ENCODE measurements at regions not wholly inside any gene's neighbourhood (a gene's known extent, or its start where the extent isn't known, plus 50 kb on each side); places are given as distances from the start of the nearest gene placed in this dataset.

GRCh38 chr6:115319823-115320222 is 740.9 kb downstream of the FRK start:
- TF ChIP-seq POLR2AphosphoS5 (IDR thresholded peaks at IDR 0.05; ENCODE audit: insufficient read depth, low read depth, low read length) (no peak), GATA2 (IDR thresholded peaks at IDR 0.05; ENCODE audit: insufficient read depth, insufficient read length, low read depth, low read length) (no peak), EZH2 (IDR thresholded peaks at IDR 0.05; ENCODE audit: borderline replicate concordance, low read depth, low read length, severe bottlenecking) (no peak)
- TF ChIP-seq, protein P1, sequence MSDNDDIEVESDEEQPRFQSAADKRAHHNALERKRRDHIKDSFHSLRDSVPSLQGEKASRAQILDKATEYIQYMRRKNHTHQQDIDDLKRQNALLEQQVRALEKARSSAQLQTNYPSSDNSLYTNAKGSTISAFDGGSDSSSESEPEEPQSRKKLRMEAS (IDR thresholded peaks at IDR 0.05; ENCODE audit: insufficient read depth, insufficient read length), result no peak
- TF ChIP-seq, protein P2, sequence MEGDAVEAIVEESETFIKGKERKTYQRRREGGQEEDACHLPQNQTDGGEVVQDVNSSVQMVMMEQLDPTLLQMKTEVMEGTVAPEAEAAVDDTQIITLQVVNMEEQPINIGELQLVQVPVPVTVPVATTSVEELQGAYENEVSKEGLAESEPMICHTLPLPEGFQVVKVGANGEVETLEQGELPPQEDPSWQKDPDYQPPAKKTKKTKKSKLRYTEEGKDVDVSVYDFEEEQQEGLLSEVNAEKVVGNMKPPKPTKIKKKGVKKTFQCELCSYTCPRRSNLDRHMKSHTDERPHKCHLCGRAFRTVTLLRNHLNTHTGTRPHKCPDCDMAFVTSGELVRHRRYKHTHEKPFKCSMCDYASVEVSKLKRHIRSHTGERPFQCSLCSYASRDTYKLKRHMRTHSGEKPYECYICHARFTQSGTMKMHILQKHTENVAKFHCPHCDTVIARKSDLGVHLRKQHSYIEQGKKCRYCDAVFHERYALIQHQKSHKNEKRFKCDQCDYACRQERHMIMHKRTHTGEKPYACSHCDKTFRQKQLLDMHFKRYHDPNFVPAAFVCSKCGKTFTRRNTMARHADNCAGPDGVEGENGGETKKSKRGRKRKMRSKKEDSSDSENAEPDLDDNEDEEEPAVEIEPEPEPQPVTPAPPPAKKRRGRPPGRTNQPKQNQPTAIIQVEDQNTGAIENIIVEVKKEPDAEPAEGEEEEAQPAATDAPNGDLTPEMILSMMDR (IDR thresholded peaks at IDR 0.05; ENCODE audit: extremely low read depth in 1 of 2, insufficient read depth in 1 of 2, low read depth in 1 of 2, low read length in 2 of 2), result no peak
